Midbrain (tissue), 1 donor: ENCODE measurements at regions not wholly inside any gene's neighbourhood (a gene's known extent, or its start where the extent isn't known, plus 50 kb on each side); places are given as distances from the start of the nearest gene placed in this dataset.

ENCODE experiments used
- DNase-seq: peaks from one replicate; lab custom pipeline; 2025; lab: John Stamatoyannopoulos, UW

- DNase-seq, result no peak
These were observed 154.6 kb downstream of the HIPK3 start for GRCh38 chr11:33411751-33412150.

- no peak for DNase-seq
These were observed 153.0 kb downstream of the HIPK3 start for GRCh38 chr11:33410086-33410765.
